ENCODE measurements at regions not wholly inside any gene's neighbourhood (a gene's known extent, or its start where the extent isn't known, plus 50 kb on each side); places are given as distances from the start of the nearest gene placed in this dataset.
"Not testable (repeated sequence)": the region's sequence is repeated elsewhere in the genome, so short reads cannot be mapped to it uniquely, and the experiment has no call there.

- no peak overlapping the region for H3K4me3 ChIP-seq
- H3K4me1 ChIP-seq = peaks cover 0 to 9% (median 0%) of the 10 kb centered on the region in 6 donors
- H3K27me3 ChIP-seq (replicated peaks in 1 of 7) = no peaks in the 10 kb centered on the region
- 89 to 93% (median 92%) methylated on average over 1 of the region's 1 CpG for WGBS, 5 donors
- no peaks in the 10 kb centered on the region for H3K36me3 ChIP-seq
- peak overlapping the region in 3 of 8 donors; percentile 32 to 86 (median 67) for H3K27ac ChIP-seq
- TF ChIP-seq POLR2AphosphoS5 (IDR thresholded peaks at IDR 0.05) (no peak), POLR2A (IDR thresholded peaks at IDR 0.05) (no peak), CTCF (IDR thresholded peaks at IDR 0.05 in 8 of 11, conservative IDR thresholded peaks at IDR 0.05 in 3 of 11) (no peak)
- no peaks in the 10 kb centered on the region for H3K9me3 ChIP-seq
- DNase-seq = no peak
- intact Hi-C loops (cut with DNase I; ENCODE audit: low total_unique reads) = no loop called here
These were observed 61.8 kb upstream of the IFNLR1 start for GRCh38 chr1:24248859-24249258.

- H3K27me3 ChIP-seq (replicated peaks in 1 of 7); DNase-seq; H3K9me3 ChIP-seq; H3K36me3 ChIP-seq; intact Hi-C loops (cut with DNase I; ENCODE audit: low total_unique reads); H3K4me3 ChIP-seq; H3K4me1 ChIP-seq: not testable (repeated sequence)
- H3K27ac ChIP-seq = peak overlapping the region in 1 of 8 donors; percentile 86
- 88 to 94% (median 92%) methylated on average over 7 of the region's 7 CpGs for WGBS, 5 donors
These were observed 60.2 kb upstream of the IFNLR1 start for GRCh38 chr1:24247337-24247736.

DNA sequence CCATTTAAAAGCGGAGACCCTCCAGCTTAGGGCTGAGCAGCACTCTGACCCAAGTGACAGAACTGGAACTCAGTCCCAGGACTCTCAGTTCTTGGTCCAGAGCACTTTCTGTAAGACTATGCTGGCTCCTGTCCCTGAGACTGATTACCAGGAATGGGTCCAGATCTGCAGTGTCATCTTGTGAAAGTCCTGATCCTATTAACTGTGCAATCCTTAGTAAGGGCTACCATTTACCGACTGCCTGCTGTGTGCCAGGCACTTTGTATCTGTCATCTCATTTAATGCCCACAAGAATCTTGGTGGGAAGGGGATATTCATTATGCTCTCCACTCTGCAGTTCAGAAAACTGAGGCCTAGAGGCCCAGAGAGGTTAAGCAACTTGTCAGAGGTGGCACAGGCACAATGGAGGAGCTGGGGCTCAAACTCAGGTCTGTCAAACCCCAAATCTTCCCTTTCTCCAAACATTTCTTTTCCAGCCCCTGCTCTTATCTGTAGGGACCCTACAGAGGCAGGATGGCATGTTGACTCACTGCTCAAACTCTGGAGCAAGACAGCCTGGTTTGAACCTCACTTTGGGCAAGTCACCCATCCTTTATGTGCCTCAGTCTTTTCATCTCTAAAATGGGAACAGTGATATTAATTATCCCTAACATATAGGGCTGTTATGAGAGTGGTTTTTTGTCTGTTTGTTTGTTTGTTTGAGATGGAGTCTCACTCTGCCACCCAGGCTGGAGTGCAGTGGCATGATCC is 57.6 kb upstream of the IFNLR1 start:
- no peak for TF ChIP-seq POLR2AphosphoS5 (IDR thresholded peaks at IDR 0.05)
- no peak for TF ChIP-seq POLR2A (IDR thresholded peaks at IDR 0.05)
- no peak for TF ChIP-seq CTCF (IDR thresholded peaks at IDR 0.05 in 8 of 11, conservative IDR thresholded peaks at IDR 0.05 in 3 of 11)
- no peak overlapping the region for H3K27ac ChIP-seq
- no peaks in the 10 kb centered on the region for H3K36me3 ChIP-seq
- WGBS, 5 donors = 84 to 94% (median 90%) methylated on average over 2 of the region's 2 CpGs
- no peak overlapping the region for H3K4me3 ChIP-seq
- DNase-seq = no peak
- H3K9me3 ChIP-seq = no peaks in the 10 kb centered on the region
- H3K27me3 ChIP-seq (replicated peaks in 1 of 7) = no peaks in the 10 kb centered on the region
- intact Hi-C loops (cut with DNase I; ENCODE audit: low total_unique reads) = no loop called here
- H3K4me1 ChIP-seq = no peaks in the 10 kb centered on the region

GRCh38 chr1:24237750-24238395 is 50.8 kb upstream of the IFNLR1 start:
- no peaks in the 10 kb centered on the region for H3K9me3 ChIP-seq
- intact Hi-C loops (cut with DNase I; ENCODE audit: low total_unique reads) = no loop called here
- no peak for DNase-seq
- 78 to 85% (median 81%) methylated on average over 8 of the region's 8 CpGs for WGBS, 5 donors
- no peaks in the 10 kb centered on the region for H3K36me3 ChIP-seq
- TF ChIP-seq CTCF (IDR thresholded peaks at IDR 0.05 in 8 of 11, conservative IDR thresholded peaks at IDR 0.05 in 3 of 11) (no peak), POLR2A (IDR thresholded peaks at IDR 0.05) (no peak), POLR2AphosphoS5 (IDR thresholded peaks at IDR 0.05) (no peak)
- peaks cover 0 to 18% (median 0%) of the 10 kb centered on the region in 7 donors for H3K27me3 ChIP-seq (replicated peaks in 1 of 7)
- H3K4me1 ChIP-seq = no peaks in the 10 kb centered on the region
- H3K27ac ChIP-seq = no peak overlapping the region
- H3K4me3 ChIP-seq = no peak overlapping the region

Measured in spleen (tissue), 11 donors.